HepG2 (cell line): ENCODE measurements at regions not wholly inside any gene's neighbourhood (a gene's known extent, or its start where the extent isn't known, plus 50 kb on each side); places are given as distances from the start of the nearest gene placed in this dataset.

Source experiments
- ATAC-seq: fragments of 200-7000 bp; cut with Tn5 transposase; 3 replicates; pipeline ENCODE4 v1.9.1; 2020; ENCODE audit warnings: mild to moderate bottlenecking, moderate library complexity
- BruUV-seq: library from RNA; stranded (reverse); fragments of 400-500 nt; replicated peaks from 2 replicates; lab custom pipeline; 2021; lab: Mats Ljungman, UMichigan
- CTCF ChIA-PET: fragments of 300-600 bp; formaldehyde crosslinking; extraction: SDS; loops from one replicate; lab custom pipeline; 2021; ENCODE audit warnings: low total read pairs, inconsistent platforms, low intra/inter-chr PET ratio; lab: Yijun Ruan, JAX
- POLR2A ChIA-PET: fragments of 350-600 bp; sonication (Branson Sonifier 250); formaldehyde crosslinking; loops from one replicate; lab custom pipeline; 2020; ENCODE audit warnings: antibody characterized with exemption, inconsistent platforms; lab: Yijun Ruan, JAX
- DNase-seq: peaks from one replicate; pipeline ENCODE4 v3.0.0-alpha.2; 2015; ENCODE audit warnings: low spot score
- FAIRE-seq: peaks from 3 replicates; lab custom pipeline; 2011; peaks lifted over from hg19 to GRCh38; lab: Jason Lieb, UNC
- H2AFZ ChIP-seq: one replicate; pipeline ENCODE4 v1.6.1; 2011; ENCODE audit warnings: low read length, inconsistent platforms
- H3K27ac ChIP-seq: fragments of 300-600 bp; 3 replicates; pipeline ENCODE4 v1.8.0; 2011; ENCODE audit warnings: mixed run types, mild to moderate bottlenecking, mixed read lengths, low read length, inconsistent platforms; ENCODE audit not compliant: insufficient read depth; ENCODE audit errors: extremely low read length
- H3K27me3 ChIP-seq, 2 experiments: fragments of 200-600 bp in 1 of 2; 2 replicates in 1 of 2; 3 replicates in 1 of 2; pipeline versions ENCODE4 v1.6.0 to v1.8.0; 2011; ENCODE audit warnings: low read length in 2 of 2, mild to moderate bottlenecking in 2 of 2, moderate library complexity in 2 of 2, inconsistent platforms in 1 of 2; ENCODE audit not compliant: insufficient read depth in 2 of 2, control insufficient read depth in 1 of 2
- H3K36me3 ChIP-seq, 2 experiments: fragments of 200-600 bp in 1 of 2; replicated peaks in 1 of 2; 2 replicates in 1 of 2; 3 replicates in 1 of 2; pipeline versions ENCODE4 v1.5.1 to v1.8.0; 2011; ENCODE audit warnings: low read length in 2 of 2, inconsistent platforms in 1 of 2; ENCODE audit not compliant: insufficient read depth in 2 of 2, control insufficient read depth in 1 of 2
- H3K4me1 ChIP-seq: 2 replicates; pipeline ENCODE4 v1.5.1; 2012; ENCODE audit warnings: low read length, inconsistent platforms; ENCODE audit not compliant: insufficient read depth
- H3K4me2 ChIP-seq: 2 replicates; pipeline ENCODE4 v1.6.0; 2011; ENCODE audit warnings: low read depth, low read length, inconsistent platforms
- H3K4me3 ChIP-seq, 3 experiments: fragments of 200-600 bp in 1 of 3; sonication (generic), shearing (Covaris generic) in 1 of 3; replicated peaks in 1 of 3; 2 replicates each; pipeline ENCODE4 v1.5.1; 2011 to 2016; ENCODE audit warnings: low read length in 3 of 3, inconsistent platforms in 2 of 3, low read depth in 2 of 3, mild to moderate bottlenecking in 2 of 3, control low read depth in 1 of 3, mixed read lengths in 1 of 3; ENCODE audit not compliant: insufficient read depth in 1 of 3
- H3K79me2 ChIP-seq: one replicate; pipeline ENCODE4 v1.6.1; 2011; ENCODE audit warnings: low read length, inconsistent platforms; ENCODE audit not compliant: insufficient read depth
- H3K9ac ChIP-seq: 2 replicates; pipeline ENCODE4 v1.6.0; 2011; ENCODE audit warnings: mild to moderate bottlenecking, low read depth, low read length, inconsistent platforms; ENCODE audit not compliant: insufficient read depth
- H3K9me3 ChIP-seq: 2 replicates; pipeline ENCODE4 v1.5.1; 2012; ENCODE audit warnings: mild to moderate bottlenecking, low read length
- H4K20me1 ChIP-seq: 2 replicates; pipeline ENCODE4 v1.6.0; 2011; ENCODE audit warnings: inconsistent platforms, mild to moderate bottlenecking, low read length, moderate library complexity; ENCODE audit not compliant: insufficient read depth
- DMAP1 ChIP-seq: IDR thresholded peaks from 2 replicates; pipeline ENCODE4 v1.6.1; 2016
- HOXA5 ChIP-seq: sonication (generic); formaldehyde crosslinking; IDR thresholded peaks from 2 replicates; pipeline ENCODE4 v1.4.0; 2020; ENCODE audit warnings: missing genetic modification reagents
- ISX ChIP-seq: sonication (generic); formaldehyde crosslinking; conservative IDR thresholded peaks from 2 replicates; pipeline ENCODE4 v1.5.0; 2020; ENCODE audit warnings: missing genetic modification reagents
- MED1 ChIP-seq: sonication (generic); formaldehyde crosslinking; IDR thresholded peaks from 2 replicates; pipeline ENCODE4 v1.4.0; 2020; ENCODE audit warnings: missing genetic modification reagents
- PHF20 ChIP-seq: sonication (generic); formaldehyde crosslinking; IDR thresholded peaks from 2 replicates; pipeline ENCODE4 v1.5.0; 2020; ENCODE audit warnings: mild to moderate bottlenecking, missing genetic modification reagents
- POLR2AphosphoS2 ChIP-seq: IDR thresholded peaks from 2 replicates; pipeline ENCODE4 v1.6.1; 2011; ENCODE audit warnings: low read depth, low read length, improper control_type of control experiment
- ZFP1 ChIP-seq: IDR thresholded peaks from 2 replicates; pipeline ENCODE4 v1.6.1; 2016
- ZFP41 ChIP-seq: sonication (generic); formaldehyde crosslinking; IDR thresholded peaks from 2 replicates; pipeline ENCODE4 v1.4.0; 2020; ENCODE audit warnings: mild to moderate bottlenecking, missing genetic modification reagents, borderline replicate concordance
- ZNF367 ChIP-seq: sonication (generic); formaldehyde crosslinking; IDR thresholded peaks from 2 replicates; pipeline ENCODE4 v1.4.0; 2020; ENCODE audit warnings: missing genetic modification reagents, borderline replicate concordance
- ZNF782 ChIP-seq: sonication (generic); formaldehyde crosslinking; IDR thresholded peaks from 2 replicates; pipeline ENCODE4 v1.4.0; 2020; ENCODE audit warnings: missing genetic modification reagents, mild to moderate bottlenecking, borderline replicate concordance
- in situ Hi-C: cut with HindIII; loops from 2 replicates; pipeline ENCODE4 v1.10.0; 2017; ENCODE audit warnings: low pct_unique_long_range_greater_than_20kb; ENCODE audit not compliant: extremely low pct_ligation_motif_present
- intact Hi-C: fragments of 100-400 bp; cut with micrococcal nuclease; formaldehyde crosslinking; loops from one replicate; pipeline ENCODE4 v1.10.0; 2022; ENCODE audit not compliant: unreplicated experiment
- TF ChIP-seq, protein P1 (sequence below): fragments of 450-650 bp; IDR thresholded peaks from 2 replicates; pipeline ENCODE4 v1.6.1; 2017
- TF ChIP-seq, protein P2 (sequence below): IDR thresholded peaks from 2 replicates; pipeline ENCODE4 v1.6.1; 2016; ENCODE audit warnings: missing biosample characterization, missing genetic modification reagents, low read depth
- TF ChIP-seq, protein P3 (sequence below): conservative IDR thresholded peaks from 2 replicates; pipeline ENCODE4 v1.6.1; 2018; ENCODE audit warnings: missing genetic modification reagents
- TF ChIP-seq, protein P4 (sequence below): sonication (generic); formaldehyde crosslinking; IDR thresholded peaks from 2 replicates; pipeline ENCODE4 v1.5.0; 2020; ENCODE audit warnings: missing genetic modification reagents, mild to moderate bottlenecking, borderline replicate concordance
- TF ChIP-seq, protein P5 (sequence below): sonication (generic); formaldehyde crosslinking; IDR thresholded peaks from 2 replicates; pipeline ENCODE4 v1.4.0; 2020; ENCODE audit warnings: mild to moderate bottlenecking, missing genetic modification reagents

DNA sequence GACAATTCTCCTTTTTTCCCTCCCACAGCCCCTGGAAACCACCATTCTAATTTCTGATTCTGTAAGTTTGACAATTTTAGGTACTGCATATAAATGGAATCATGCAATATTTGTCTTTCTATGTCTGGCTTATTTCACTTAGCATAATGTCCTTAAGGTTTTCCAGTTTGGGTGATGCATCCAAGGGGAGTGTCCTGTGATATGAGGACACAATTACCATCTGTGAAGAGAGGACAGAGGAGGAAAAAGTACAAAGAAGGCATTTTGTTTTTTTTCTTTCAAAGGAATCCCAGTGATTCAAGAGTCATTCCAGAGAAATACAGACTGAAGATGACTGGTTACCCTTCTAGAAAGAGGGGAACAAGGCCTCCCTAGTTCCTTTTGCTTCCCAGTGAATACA, 514.7 kb upstream of the TGFBR2 start:
- CTCF ChIA-PET = no interaction called here

More for the DNA sequence above, 514.7 kb upstream of the TGFBR2 start:
- in situ Hi-C loops (no loop called here), intact Hi-C loops (no loop called here)
- DNase-seq (no peak), ATAC-seq (no peak), FAIRE-seq (no peak)
- Histone ChIP-seq H3K9me3 (peaks cover 13% of the 10 kb centered on the region; the same call in 1 of the 2 replicates), H3K4me3 (no peak overlapping the region), H3K9ac (no peak overlapping the region), H3K4me2 (no peak overlapping the region), H3K36me3 (no peaks in the 10 kb centered on the region), H3K27me3 (no peaks in the 10 kb centered on the region), H3K4me1 (peaks cover 14% of the 10 kb centered on the region; the same call in 1 of the 2 replicates), H2AFZ (no peak overlapping the region), H3K27ac (no peak overlapping the region), H4K20me1 (no peaks in the 10 kb centered on the region), H3K79me2 (no peaks in the 10 kb centered on the region)
- TF ChIP-seq, protein P1, sequence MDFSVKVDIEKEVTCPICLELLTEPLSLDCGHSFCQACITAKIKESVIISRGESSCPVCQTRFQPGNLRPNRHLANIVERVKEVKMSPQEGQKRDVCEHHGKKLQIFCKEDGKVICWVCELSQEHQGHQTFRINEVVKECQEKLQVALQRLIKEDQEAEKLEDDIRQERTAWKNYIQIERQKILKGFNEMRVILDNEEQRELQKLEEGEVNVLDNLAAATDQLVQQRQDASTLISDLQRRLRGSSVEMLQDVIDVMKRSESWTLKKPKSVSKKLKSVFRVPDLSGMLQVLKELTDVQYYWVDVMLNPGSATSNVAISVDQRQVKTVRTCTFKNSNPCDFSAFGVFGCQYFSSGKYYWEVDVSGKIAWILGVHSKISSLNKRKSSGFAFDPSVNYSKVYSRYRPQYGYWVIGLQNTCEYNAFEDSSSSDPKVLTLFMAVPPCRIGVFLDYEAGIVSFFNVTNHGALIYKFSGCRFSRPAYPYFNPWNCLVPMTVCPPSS = no peak
- TF ChIP-seq, protein P2, sequence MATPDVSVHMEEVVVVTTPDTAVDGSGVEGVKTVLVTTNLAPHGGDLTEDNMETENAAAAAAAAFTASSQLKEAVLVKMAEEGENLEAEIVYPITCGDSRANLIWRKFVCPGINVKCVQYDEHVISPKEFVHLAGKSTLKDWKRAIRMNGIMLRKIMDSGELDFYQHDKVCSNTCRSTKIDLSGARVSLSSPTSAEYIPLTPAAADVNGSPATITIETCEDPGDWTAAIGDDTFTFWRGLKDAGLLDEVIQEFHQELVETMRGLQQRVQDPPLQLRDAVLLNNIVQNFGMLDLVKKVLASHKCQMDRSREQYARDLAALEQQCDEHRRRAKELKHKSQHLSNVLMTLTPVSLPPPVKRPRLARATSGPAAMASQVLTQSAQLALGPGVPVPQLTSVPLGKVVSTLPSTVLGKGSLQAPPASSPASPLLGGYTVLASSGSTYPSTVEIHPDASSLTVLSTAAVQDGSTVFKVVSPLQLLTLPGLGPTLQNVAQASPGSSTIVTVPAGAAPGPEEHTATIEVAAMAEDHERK (CRISPR knock-in tag) = no peak
- TF ChIP-seq, protein P3, sequence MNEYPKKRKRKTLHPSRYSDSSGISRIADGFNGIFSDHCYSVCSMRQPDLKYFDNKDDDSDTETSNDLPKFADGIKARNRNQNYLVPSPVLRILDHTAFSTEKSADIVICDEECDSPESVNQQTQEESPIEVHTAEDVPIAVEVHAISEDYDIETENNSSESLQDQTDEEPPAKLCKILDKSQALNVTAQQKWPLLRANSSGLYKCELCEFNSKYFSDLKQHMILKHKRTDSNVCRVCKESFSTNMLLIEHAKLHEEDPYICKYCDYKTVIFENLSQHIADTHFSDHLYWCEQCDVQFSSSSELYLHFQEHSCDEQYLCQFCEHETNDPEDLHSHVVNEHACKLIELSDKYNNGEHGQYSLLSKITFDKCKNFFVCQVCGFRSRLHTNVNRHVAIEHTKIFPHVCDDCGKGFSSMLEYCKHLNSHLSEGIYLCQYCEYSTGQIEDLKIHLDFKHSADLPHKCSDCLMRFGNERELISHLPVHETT = no peak
- TF ChIP-seq PHF20 (CRISPR knock-in tag) (no peak), ZFP41 (CRISPR knock-in tag) (no peak), ZNF367 (no peak), ISX (CRISPR knock-in tag) (no peak), DMAP1 (CRISPR knock-in tag) (no peak), HOXA5 (CRISPR knock-in tag) (no peak), MED1 (CRISPR knock-in tag) (no peak), ZNF782 (CRISPR knock-in tag) (no peak), ZFP1 (CRISPR knock-in tag) (no peak), POLR2AphosphoS2 (no peak)
- TF ChIP-seq, protein P4, sequence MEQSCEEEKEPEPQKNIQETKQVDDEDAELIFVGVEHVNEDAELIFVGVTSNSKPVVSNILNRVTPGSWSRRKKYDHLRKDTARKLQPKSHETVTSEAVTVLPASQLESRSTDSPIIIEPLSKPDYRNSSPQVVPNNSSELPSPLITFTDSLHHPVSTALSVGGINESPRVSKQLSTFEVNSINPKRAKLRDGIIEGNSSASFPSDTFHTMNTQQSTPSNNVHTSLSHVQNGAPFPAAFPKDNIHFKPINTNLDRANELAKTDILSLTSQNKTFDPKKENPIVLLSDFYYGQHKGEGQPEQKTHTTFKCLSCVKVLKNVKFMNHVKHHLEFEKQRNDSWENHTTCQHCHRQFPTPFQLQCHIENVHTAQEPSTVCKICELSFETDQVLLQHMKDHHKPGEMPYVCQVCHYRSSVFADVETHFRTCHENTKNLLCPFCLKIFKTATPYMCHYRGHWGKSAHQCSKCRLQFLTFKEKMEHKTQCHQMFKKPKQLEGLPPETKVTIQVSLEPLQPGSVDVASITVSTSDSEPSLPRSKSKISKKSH (CRISPR knock-in tag) = no peak
- TF ChIP-seq, protein P5, sequence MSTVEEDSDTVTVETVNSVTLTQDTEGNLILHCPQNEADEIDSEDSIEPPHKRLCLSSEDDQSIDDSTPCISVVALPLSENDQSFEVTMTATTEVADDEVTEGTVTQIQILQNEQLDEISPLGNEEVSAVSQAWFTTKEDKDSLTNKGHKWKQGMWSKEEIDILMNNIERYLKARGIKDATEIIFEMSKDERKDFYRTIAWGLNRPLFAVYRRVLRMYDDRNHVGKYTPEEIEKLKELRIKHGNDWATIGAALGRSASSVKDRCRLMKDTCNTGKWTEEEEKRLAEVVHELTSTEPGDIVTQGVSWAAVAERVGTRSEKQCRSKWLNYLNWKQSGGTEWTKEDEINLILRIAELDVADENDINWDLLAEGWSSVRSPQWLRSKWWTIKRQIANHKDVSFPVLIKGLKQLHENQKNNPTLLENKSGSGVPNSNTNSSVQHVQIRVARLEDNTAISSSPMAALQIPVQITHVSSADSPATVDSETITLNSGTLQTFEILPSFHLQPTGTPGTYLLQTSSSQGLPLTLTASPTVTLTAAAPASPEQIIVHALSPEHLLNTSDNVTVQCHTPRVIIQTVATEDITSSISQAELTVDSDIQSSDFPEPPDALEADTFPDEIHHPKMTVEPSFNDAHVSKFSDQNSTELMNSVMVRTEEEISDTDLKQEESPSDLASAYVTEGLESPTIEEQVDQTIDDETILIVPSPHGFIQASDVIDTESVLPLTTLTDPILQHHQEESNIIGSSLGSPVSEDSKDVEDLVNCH (CRISPR knock-in tag) = no peak
- POLR2A ChIA-PET = no interaction called here
- BruUV-seq = no TSS peak
